ENCODE measurements at regions not wholly inside any gene's neighbourhood (a gene's known extent, or its start where the extent isn't known, plus 50 kb on each side); places are given as distances from the start of the nearest gene placed in this dataset.
"Not testable (repeated sequence)": the region's sequence is repeated elsewhere in the genome, so short reads cannot be mapped to it uniquely, and the experiment has no call there.

- no peaks in the 10 kb centered on the region for H3K9me3 ChIP-seq
- H3K27me3 ChIP-seq (replicated peaks; ENCODE audit: insufficient read depth): no peaks in the 10 kb centered on the region
- no peak for DNase-seq (ENCODE audit: low spot score)
- intact Hi-C loops (cut with DNase I): no loop called here
- no peak for TF ChIP-seq CTCF (IDR thresholded peaks at IDR 0.05)
- no peak for TF ChIP-seq POLR2A (IDR thresholded peaks at IDR 0.05)
- no peak for TF ChIP-seq POLR2AphosphoS5 (IDR thresholded peaks at IDR 0.05)
- H3K4me3 ChIP-seq: no peak overlapping the region
- H3K4me1 ChIP-seq (replicated peaks): no peaks in the 10 kb centered on the region
- H3K36me3 ChIP-seq: no peaks in the 10 kb centered on the region
- no peak overlapping the region for H3K27ac ChIP-seq
- WGBS: 56% methylated on average over 1 of the region's 1 CpG
Measured at GRCh38 chr3:145017959-145018358, 1046.3 kb downstream of the DIPK2A start.

- Histone ChIP-seq H3K4me1 (replicated peaks) (no peaks in the 10 kb centered on the region), H3K4me3 (no peak overlapping the region), H3K27me3 (replicated peaks; ENCODE audit: insufficient read depth) (no peaks in the 10 kb centered on the region), H3K36me3 (no peaks in the 10 kb centered on the region), H3K9me3 (no peaks in the 10 kb centered on the region), H3K27ac (no peak overlapping the region)
- no peak for DNase-seq (ENCODE audit: low spot score)
- intact Hi-C loops (cut with DNase I): no loop called here
- TF ChIP-seq POLR2AphosphoS5 (IDR thresholded peaks at IDR 0.05) (no peak), CTCF (IDR thresholded peaks at IDR 0.05) (no peak)
- 71% methylated on average over 2 of the region's 2 CpGs for WGBS
Measured at GRCh38 chr3:145022447-145022846, 1050.8 kb downstream of the DIPK2A start.

GRCh38 chr3:145024700-145025099 lies 1053.1 kb downstream of the DIPK2A start:
- Histone ChIP-seq H3K36me3 (no peaks in the 10 kb centered on the region), H3K9me3 (no peaks in the 10 kb centered on the region), H3K4me1 (replicated peaks) (no peaks in the 10 kb centered on the region), H3K4me3 (no peak overlapping the region), H3K27ac (no peak overlapping the region), H3K27me3 (replicated peaks; ENCODE audit: insufficient read depth) (no peaks in the 10 kb centered on the region)
- 86% methylated on average over 1 of the region's 1 CpG for WGBS
- TF ChIP-seq CTCF (IDR thresholded peaks at IDR 0.05): no peak
- no peak for TF ChIP-seq POLR2A (IDR thresholded peaks at IDR 0.05)
- TF ChIP-seq POLR2AphosphoS5 (IDR thresholded peaks at IDR 0.05): no peak
- intact Hi-C loops (cut with DNase I): no loop called here
- no peak for DNase-seq (ENCODE audit: low spot score)

- H3K27me3 ChIP-seq (replicated peaks; ENCODE audit: insufficient read depth); H3K4me1 ChIP-seq (replicated peaks); intact Hi-C loops (cut with DNase I); DNase-seq (ENCODE audit: low spot score); H3K36me3 ChIP-seq; H3K27ac ChIP-seq; H3K4me3 ChIP-seq; H3K9me3 ChIP-seq: not testable (repeated sequence)
- 86% methylated on average over 3 of the region's 3 CpGs for WGBS
Measured at GRCh38 chr3:145027186-145027585, 1055.6 kb downstream of the DIPK2A start.

- no peak for DNase-seq (ENCODE audit: low spot score)
- 74% methylated on average over 1 of the region's 1 CpG for WGBS
- Histone ChIP-seq H3K27me3 (replicated peaks; ENCODE audit: insufficient read depth) (no peaks in the 10 kb centered on the region), H3K27ac (no peak overlapping the region), H3K4me3 (no peak overlapping the region), H3K4me1 (replicated peaks) (no peaks in the 10 kb centered on the region), H3K36me3 (no peaks in the 10 kb centered on the region), H3K9me3 (no peaks in the 10 kb centered on the region)
- intact Hi-C loops (cut with DNase I): no loop called here
- TF ChIP-seq POLR2A (IDR thresholded peaks at IDR 0.05) (no peak), POLR2AphosphoS5 (IDR thresholded peaks at IDR 0.05) (no peak), CTCF (IDR thresholded peaks at IDR 0.05) (no peak)
Measured at GRCh38 chr3:145032791-145033190, 1061.2 kb downstream of the DIPK2A start.
